Stimulated activated CD8-positive, alpha-beta memory T cell treated with anti-CD3 and anti-CD28 coated beads, Interleukin-7, amount 100 ng/mL, for 4 hours (primary cell): ENCODE measurements at regions not wholly inside any gene's neighbourhood (a gene's known extent, or its start where the extent isn't known, plus 50 kb on each side); places are given as distances from the start of the nearest gene placed in this dataset.
"Not testable (repeated sequence)": the region's sequence is repeated elsewhere in the genome, so short reads cannot be mapped to it uniquely, and the experiment has no call there.

Experiments used
- DNase-seq, 2 donors: peaks; one replicate each; pipeline ENCODE4 v3.0.0-alpha.2; 2020; ENCODE audit warnings: low read depth in 2 of 2

- DNase-seq, result no peak
Measured at GRCh38 chr21:15431053-15431452, 298.7 kb upstream of the USP25 start.

GRCh38 chr21:15433091-15433490 is 296.7 kb upstream of the USP25 start:
- DNase-seq, result no peak

- DNase-seq, result no peak
Measured at GRCh38 chr21:15434163-15434905, 295.4 kb upstream of the USP25 start.

GRCh38 chr21:15436031-15436430 is 293.8 kb upstream of the USP25 start:
- no peak for DNase-seq

- no peak for DNase-seq
Measured at GRCh38 chr21:15437883-15438282, 291.9 kb upstream of the USP25 start.

GRCh38 chr21:15439726-15440125 is 290.1 kb upstream of the USP25 start:
- no peak for DNase-seq

GRCh38 chr21:15441060-15441493 is 288.7 kb upstream of the USP25 start:
- no peak for DNase-seq

- no peak for DNase-seq
Measured at GRCh38 chr21:15441992-15442391, 287.8 kb upstream of the USP25 start.

GRCh38 chr21:15442743-15443469 is 286.9 kb upstream of the USP25 start:
- no peak for DNase-seq

GRCh38 chr21:15443740-15444117 is 286.1 kb upstream of the USP25 start:
- DNase-seq, result no peak

GRCh38 chr21:15444118-15444960 is 285.4 kb upstream of the USP25 start:
- DNase-seq, result no peak

GRCh38 chr21:15445327-15445726 is 284.5 kb upstream of the USP25 start:
- no peak for DNase-seq

- DNase-seq, result no peak
Measured at GRCh38 chr21:15446223-15446622, 283.6 kb upstream of the USP25 start.

GRCh38 chr21:15449556-15449955 is 280.2 kb upstream of the USP25 start:
- no peak for DNase-seq

GRCh38 chr21:15453261-15453660 is 276.5 kb upstream of the USP25 start:
- no peak for DNase-seq

GRCh38 chr21:15453785-15454184 is 276.0 kb upstream of the USP25 start:
- DNase-seq, result not testable (repeated sequence)

- not testable (repeated sequence) for DNase-seq
Measured at GRCh38 chr21:15454931-15455330, 274.9 kb upstream of the USP25 start.

GRCh38 chr21:15455819-15456462 is 273.8 kb upstream of the USP25 start:
- DNase-seq, result no peak

GRCh38 chr21:15457965-15458364 is 271.8 kb upstream of the USP25 start:
- DNase-seq, result no peak

GRCh38 chr21:15462092-15462491 is 267.7 kb upstream of the USP25 start:
- DNase-seq, result no peak

- DNase-seq, result no peak
Measured at GRCh38 chr21:15466329-15466728, 263.5 kb upstream of the USP25 start.

- no peak for DNase-seq
Measured at GRCh38 chr21:15468368-15468767, 261.4 kb upstream of the USP25 start.
